ENCODE measurements at regions not wholly inside any gene's neighbourhood (a gene's known extent, or its start where the extent isn't known, plus 50 kb on each side); places are given as distances from the start of the nearest gene placed in this dataset.

GRCh38 chr12:85633491-85633890 lies 202.7 kb downstream of the RASSF9 start:
- no peak overlapping the region for H3K27ac ChIP-seq
- H3K4me1 ChIP-seq (ENCODE audit: low read depth, poor library complexity, severe bottlenecking) = no peaks in the 10 kb centered on the region
- no peaks in the 10 kb centered on the region for H3K27me3 ChIP-seq (ENCODE audit: insufficient read depth, low read depth)
- no peaks in the 10 kb centered on the region for H3K79me2 ChIP-seq (ENCODE audit: insufficient read depth, low read depth)
- no peak overlapping the region for H3K9ac ChIP-seq
- no peaks in the 10 kb centered on the region for H3K36me3 ChIP-seq (ENCODE audit: insufficient read depth)
- no peaks in the 10 kb centered on the region for H4K20me1 ChIP-seq (ENCODE audit: insufficient read depth)
- TF ChIP-seq CTCF (conservative IDR thresholded peaks at IDR 0.05; ENCODE audit: low read depth, low read length) = no peak
- H3K4me3 ChIP-seq (IDR thresholded peaks at IDR 0.05; ENCODE audit: insufficient read depth, low read depth, low read length) = no peak overlapping the region
- H3K4me2 ChIP-seq = no peak overlapping the region
- no peak overlapping the region for H2AFZ ChIP-seq (ENCODE audit: low read depth)

- Histone ChIP-seq H3K4me2 (no peak overlapping the region), H3K4me3 (IDR thresholded peaks at IDR 0.05; ENCODE audit: insufficient read depth, low read depth, low read length) (no peak overlapping the region), H2AFZ (ENCODE audit: low read depth) (no peak overlapping the region), H3K27ac (no peak overlapping the region), H3K4me1 (ENCODE audit: low read depth, poor library complexity, severe bottlenecking) (no peaks in the 10 kb centered on the region), H3K79me2 (ENCODE audit: insufficient read depth, low read depth) (no peaks in the 10 kb centered on the region), H3K27me3 (ENCODE audit: insufficient read depth, low read depth) (no peaks in the 10 kb centered on the region), H3K9ac (no peak overlapping the region), H4K20me1 (ENCODE audit: insufficient read depth) (no peaks in the 10 kb centered on the region), H3K36me3 (ENCODE audit: insufficient read depth) (no peaks in the 10 kb centered on the region)
- TF ChIP-seq CTCF (conservative IDR thresholded peaks at IDR 0.05; ENCODE audit: low read depth, low read length) = no peak
Observed at GRCh38 chr12:85639834-85640233, 196.4 kb downstream of the RASSF9 start.

GRCh38 chr12:85641796-85642195 lies 194.4 kb downstream of the RASSF9 start:
- Histone ChIP-seq H4K20me1 (ENCODE audit: insufficient read depth) (no peaks in the 10 kb centered on the region), H3K36me3 (ENCODE audit: insufficient read depth) (no peaks in the 10 kb centered on the region), H3K27me3 (ENCODE audit: insufficient read depth, low read depth) (no peaks in the 10 kb centered on the region), H3K4me2 (no peak overlapping the region), H3K9ac (no peak overlapping the region), H2AFZ (ENCODE audit: low read depth) (no peak overlapping the region), H3K79me2 (ENCODE audit: insufficient read depth, low read depth) (no peaks in the 10 kb centered on the region), H3K4me1 (ENCODE audit: low read depth, poor library complexity, severe bottlenecking) (no peaks in the 10 kb centered on the region), H3K4me3 (IDR thresholded peaks at IDR 0.05; ENCODE audit: insufficient read depth, low read depth, low read length) (no peak overlapping the region), H3K27ac (no peak overlapping the region)
- no peak for TF ChIP-seq CTCF (conservative IDR thresholded peaks at IDR 0.05; ENCODE audit: low read depth, low read length)

GRCh38 chr12:85642288-85642687 lies 193.9 kb downstream of the RASSF9 start:
- Histone ChIP-seq H3K4me3 (IDR thresholded peaks at IDR 0.05; ENCODE audit: insufficient read depth, low read depth, low read length) (no peak overlapping the region), H3K4me2 (no peak overlapping the region), H2AFZ (ENCODE audit: low read depth) (no peak overlapping the region)

More at GRCh38 chr12:85642288-85642687, 193.9 kb downstream of the RASSF9 start:
- no peaks in the 10 kb centered on the region for H3K36me3 ChIP-seq (ENCODE audit: insufficient read depth)
- H3K27ac ChIP-seq = no peak overlapping the region
- H3K79me2 ChIP-seq (ENCODE audit: insufficient read depth, low read depth) = no peaks in the 10 kb centered on the region
- no peaks in the 10 kb centered on the region for H3K27me3 ChIP-seq (ENCODE audit: insufficient read depth, low read depth)
- no peak overlapping the region for H3K9ac ChIP-seq
- H3K4me1 ChIP-seq (ENCODE audit: low read depth, poor library complexity, severe bottlenecking) = no peaks in the 10 kb centered on the region
- TF ChIP-seq CTCF (conservative IDR thresholded peaks at IDR 0.05; ENCODE audit: low read depth, low read length) = no peak
- no peaks in the 10 kb centered on the region for H4K20me1 ChIP-seq (ENCODE audit: insufficient read depth)

Measured in KMS-11 (cell line).